GM12892 (cell line): ENCODE measurements at regions not wholly inside any gene's neighbourhood (a gene's known extent, or its start where the extent isn't known, plus 50 kb on each side); places are given as distances from the start of the nearest gene placed in this dataset.

Experiments used
- POLR2A ChIP-seq: IDR thresholded peaks from 2 replicates; pipeline ENCODE4 v1.6.1; 2011; ENCODE audit warnings: low read depth, low read length, control low read depth
- POLR2AphosphoS5 ChIP-seq: IDR thresholded peaks from 2 replicates; pipeline ENCODE4 v1.6.1; 2011; ENCODE audit warnings: low read depth, low read length, control low read depth

DNA sequence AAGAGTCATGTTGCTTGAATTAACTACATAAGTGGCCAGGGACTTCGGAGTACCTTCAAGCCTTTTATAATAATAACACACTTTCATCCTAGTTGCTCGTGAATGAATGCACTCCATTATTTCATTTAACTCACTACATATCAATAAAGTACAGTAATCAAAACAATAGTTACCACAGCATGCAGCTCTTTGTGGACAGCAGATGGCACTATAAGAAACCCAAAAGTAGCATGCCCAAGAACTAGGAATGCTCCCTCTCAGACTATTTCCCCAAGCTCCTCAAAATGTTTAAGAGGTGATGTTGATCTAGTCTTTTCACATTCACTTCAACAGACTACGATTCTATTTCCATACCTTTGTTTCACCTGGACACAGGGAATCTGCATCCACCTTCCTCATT lies 500.8 kb upstream of the DIAPH2 start:
- TF ChIP-seq POLR2A (no peak), POLR2AphosphoS5 (no peak)
